PC-3 (cell line): ENCODE measurements at regions not wholly inside any gene's neighbourhood (a gene's known extent, or its start where the extent isn't known, plus 50 kb on each side); places are given as distances from the start of the nearest gene placed in this dataset.
"Not testable (repeated sequence)": the region's sequence is repeated elsewhere in the genome, so short reads cannot be mapped to it uniquely, and the experiment has no call there.

Experiments used
- ATAC-seq: fragments of 200-7000 bp; cut with Tn5 transposase; 2 replicates; pipeline ENCODE4 v1.9.1; 2020; ENCODE audit warnings: mild to moderate bottlenecking, moderate library complexity
- BruUV-seq: library from RNA; stranded (reverse); fragments of 400-500 nt; replicated peaks from 2 replicates; lab custom pipeline; 2021; lab: Mats Ljungman, UMichigan
- CTCF ChIA-PET: fragments of 300-600 bp; sonication (Branson Sonifier 250); formaldehyde crosslinking; loops from one replicate; lab custom pipeline; 2022; ENCODE audit warnings: antibody characterized with exemption; lab: Charles Lee
- POLR2A ChIA-PET: fragments of 300-600 bp; sonication (Branson Sonifier 250); formaldehyde crosslinking; loops from one replicate; lab custom pipeline; 2022; ENCODE audit warnings: antibody characterized with exemption; ENCODE audit not compliant: unreplicated experiment; lab: Charles Lee
- DNase-seq: peaks from one replicate; pipeline ENCODE4 v3.0.0-alpha.2; 2015
- H2AFZ ChIP-seq: fragments of 300-600 bp; sonication (generic); 2 replicates; pipeline ENCODE4 v1.6.0; 2016; ENCODE audit warnings: antibody characterized with exemption, low read length
- H3F3A ChIP-seq: fragments of 300-600 bp; sonication (generic); one replicate; pipeline ENCODE4 v1.6.0; 2017; ENCODE audit warnings: antibody characterized with exemption, low read length, control low read depth, mild to moderate bottlenecking; ENCODE audit not compliant: unreplicated experiment
- H3K27ac ChIP-seq: fragments of 300-600 bp; sonication (generic); 2 replicates; pipeline ENCODE4 v1.5.1; 2016; ENCODE audit warnings: mild to moderate bottlenecking, low read length
- H3K27me3 ChIP-seq: fragments of 300-600 bp; sonication (generic); 2 replicates; pipeline ENCODE4 v1.6.1; 2016; ENCODE audit warnings: low read length, mixed read lengths
- H3K36me3 ChIP-seq: fragments of 300-600 bp; sonication (generic); 2 replicates; pipeline ENCODE4 v1.6.1; 2016; ENCODE audit warnings: low read depth, mixed run types, low read length, mixed read lengths
- H3K4me1 ChIP-seq: fragments of 300-600 bp; sonication (generic); 2 replicates; pipeline ENCODE4 v1.5.1; 2016; ENCODE audit warnings: low read length; ENCODE audit not compliant: insufficient read depth
- H3K4me2 ChIP-seq: fragments of 300-600 bp; sonication (generic); 2 replicates; pipeline ENCODE4 v1.6.0; 2016; ENCODE audit warnings: low read length
- H3K4me3 ChIP-seq: fragments of 300-600 bp; sonication (generic); 2 replicates; pipeline ENCODE4 v1.5.1; 2016; ENCODE audit warnings: mild to moderate bottlenecking, low read length, mixed read lengths
- H3K79me2 ChIP-seq: fragments of 300-600 bp; sonication (generic); 2 replicates; pipeline ENCODE4 v1.6.1; 2017; ENCODE audit warnings: low read length, mixed read lengths
- H3K9ac ChIP-seq: fragments of 300-600 bp; sonication (generic); 2 replicates; pipeline ENCODE4 v1.6.0; 2016; ENCODE audit warnings: mild to moderate bottlenecking, low read length
- H3K9me2 ChIP-seq: fragments of 300-600 bp; sonication (generic); replicated peaks from 2 replicates; pipeline ENCODE4 v1.6.1; 2016; ENCODE audit warnings: mixed run types, low read length, mixed read lengths
- H3K9me3 ChIP-seq: fragments of 300-600 bp; sonication (generic); 2 replicates; pipeline ENCODE4 v1.6.1; 2016; ENCODE audit warnings: low read length, mixed read lengths
- H4K20me1 ChIP-seq: fragments of 300-600 bp; sonication (generic); 2 replicates; pipeline ENCODE4 v1.6.1; 2016; ENCODE audit warnings: low read length, mixed read lengths
- EZH2 ChIP-seq: fragments of 300-600 bp; sonication (generic); IDR thresholded peaks from one replicate; pipeline ENCODE4 v1.6.1; 2017; ENCODE audit warnings: antibody characterized with exemption, mild to moderate bottlenecking, low read length; ENCODE audit not compliant: unreplicated experiment
- EZH2phosphoT487 ChIP-seq: fragments of 300-600 bp; sonication (generic); IDR thresholded peaks from 2 replicates; pipeline ENCODE4 v1.6.1; 2018; ENCODE audit warnings: mild to moderate bottlenecking, antibody characterized with exemption, low read length, borderline replicate concordance
- intact Hi-C: fragments of 100-400 bp; cut with micrococcal nuclease; formaldehyde crosslinking; loops from 2 replicates; pipeline ENCODE4 v1.9.0; 2023
- TF ChIP-seq, protein P1 (sequence below): fragments of 300-600 bp; sonication (generic); conservative IDR thresholded peaks from 2 replicates; pipeline ENCODE4 v1.5.1; 2017; ENCODE audit warnings: antibody characterized with exemption, low read depth, mild to moderate bottlenecking, low read length

DNA sequence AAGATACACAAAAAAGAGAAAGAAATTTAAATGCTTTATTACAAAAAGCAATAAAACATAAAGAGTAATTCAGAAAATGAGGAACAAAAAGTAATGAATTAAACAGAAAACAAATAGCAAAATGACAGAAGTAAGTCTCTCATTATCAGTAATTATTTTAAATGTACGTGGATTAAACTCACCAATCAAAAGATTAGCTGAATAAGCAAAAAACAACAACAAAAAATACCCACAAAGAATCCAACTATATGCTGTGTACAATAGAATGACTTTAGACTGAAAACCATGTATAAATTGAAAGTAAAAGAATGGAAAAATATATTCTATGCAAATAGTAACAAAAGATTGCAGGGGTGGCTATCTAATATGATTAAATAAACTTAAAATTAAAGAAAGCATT is 1006.8 kb downstream of the SLC16A7 start:
- no peak overlapping the region for H2AFZ ChIP-seq
- DNase-seq: no peak
- CTCF ChIA-PET: no interaction called here

DNA sequence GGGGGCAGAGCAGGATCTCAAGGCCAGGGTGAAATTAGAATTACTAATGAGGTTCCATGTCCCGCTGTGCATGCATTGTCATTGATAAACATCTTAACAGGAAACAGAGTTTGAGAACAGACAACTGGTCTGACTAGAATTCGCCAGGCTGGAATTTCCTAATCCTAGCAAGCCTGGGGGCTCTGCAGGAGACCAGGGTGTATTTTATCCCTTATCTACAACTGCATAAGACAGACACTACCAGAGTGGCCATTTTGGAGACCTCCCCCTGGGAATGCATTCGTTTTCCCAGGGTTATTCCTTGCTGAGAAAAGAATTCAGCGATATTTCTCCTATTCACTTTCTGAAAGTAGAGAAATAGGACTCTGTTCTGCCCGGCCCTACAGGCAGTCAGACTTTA is 1007.6 kb downstream of the SLC16A7 start:
- H4K20me1 ChIP-seq, H3K4me3 ChIP-seq, H3K9me2 ChIP-seq, H3K79me2 ChIP-seq, intact Hi-C loops, DNase-seq, H3K4me1 ChIP-seq, H3K9me3 ChIP-seq, H3K27ac ChIP-seq, CTCF ChIA-PET, H3K9ac ChIP-seq, POLR2A ChIA-PET, H3K27me3 ChIP-seq, H3F3A ChIP-seq, H2AFZ ChIP-seq, H3K4me2 ChIP-seq, H3K36me3 ChIP-seq, ATAC-seq, BruUV-seq: not testable (repeated sequence)

More for the DNA sequence above, 1006.8 kb downstream of the SLC16A7 start:
- intact Hi-C loops: no loop called here
- Histone ChIP-seq H3K79me2 (no peaks in the 10 kb centered on the region), H3K36me3 (no peaks in the 10 kb centered on the region), H3K4me1 (no peaks in the 10 kb centered on the region), H3K9ac (no peak overlapping the region), H3F3A (no peaks in the 10 kb centered on the region), H3K4me3 (no peak overlapping the region), H3K27ac (no peak overlapping the region), H4K20me1 (no peaks in the 10 kb centered on the region), H3K4me2 (no peak overlapping the region), H3K9me2 (no peaks in the 10 kb centered on the region), H3K27me3 (no peaks in the 10 kb centered on the region), H3K9me3 (no peaks in the 10 kb centered on the region)
- POLR2A ChIA-PET: no interaction called here
- TF ChIP-seq EZH2 (no peak), EZH2phosphoT487 (no peak)
- TF ChIP-seq, protein P1, sequence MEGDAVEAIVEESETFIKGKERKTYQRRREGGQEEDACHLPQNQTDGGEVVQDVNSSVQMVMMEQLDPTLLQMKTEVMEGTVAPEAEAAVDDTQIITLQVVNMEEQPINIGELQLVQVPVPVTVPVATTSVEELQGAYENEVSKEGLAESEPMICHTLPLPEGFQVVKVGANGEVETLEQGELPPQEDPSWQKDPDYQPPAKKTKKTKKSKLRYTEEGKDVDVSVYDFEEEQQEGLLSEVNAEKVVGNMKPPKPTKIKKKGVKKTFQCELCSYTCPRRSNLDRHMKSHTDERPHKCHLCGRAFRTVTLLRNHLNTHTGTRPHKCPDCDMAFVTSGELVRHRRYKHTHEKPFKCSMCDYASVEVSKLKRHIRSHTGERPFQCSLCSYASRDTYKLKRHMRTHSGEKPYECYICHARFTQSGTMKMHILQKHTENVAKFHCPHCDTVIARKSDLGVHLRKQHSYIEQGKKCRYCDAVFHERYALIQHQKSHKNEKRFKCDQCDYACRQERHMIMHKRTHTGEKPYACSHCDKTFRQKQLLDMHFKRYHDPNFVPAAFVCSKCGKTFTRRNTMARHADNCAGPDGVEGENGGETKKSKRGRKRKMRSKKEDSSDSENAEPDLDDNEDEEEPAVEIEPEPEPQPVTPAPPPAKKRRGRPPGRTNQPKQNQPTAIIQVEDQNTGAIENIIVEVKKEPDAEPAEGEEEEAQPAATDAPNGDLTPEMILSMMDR: no peak
- BruUV-seq: no TSS peak
- ATAC-seq: no peak

DNA sequence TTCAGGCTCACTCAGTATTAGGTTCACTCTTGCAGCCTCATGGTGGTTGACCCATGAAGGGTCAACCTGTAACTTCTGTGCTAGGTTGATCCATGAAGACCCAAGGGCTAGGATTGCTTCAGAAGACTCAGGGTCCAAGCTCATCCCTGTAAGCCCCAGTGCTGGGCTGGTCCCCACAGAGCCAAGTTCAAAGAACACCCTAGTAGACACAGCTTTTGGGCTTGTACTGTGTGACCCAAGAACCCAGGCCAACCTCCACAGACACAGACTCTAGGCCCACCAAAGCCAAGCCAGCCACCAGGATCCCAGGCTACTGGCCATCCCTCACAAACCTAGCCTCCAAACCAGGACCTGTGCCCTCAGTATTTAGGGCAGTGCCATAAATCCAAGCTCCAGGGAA is 1020.6 kb downstream of the SLC16A7 start:
- Histone ChIP-seq H3K27me3 (no peaks in the 10 kb centered on the region), H3K9me3 (0 out of 2 replicates have a peak, but pooled peaks cover 3% of the 10 kb centered on the region), H3K9me2 (no peaks in the 10 kb centered on the region), H3K79me2 (no peaks in the 10 kb centered on the region), H3K36me3 (no peaks in the 10 kb centered on the region), H4K20me1 (no peaks in the 10 kb centered on the region), H3K9ac (no peak overlapping the region), H3K27ac (no peak overlapping the region), H3K4me1 (no peaks in the 10 kb centered on the region), H3F3A (no peaks in the 10 kb centered on the region), H3K4me2 (no peak overlapping the region), H2AFZ (no peak overlapping the region), H3K4me3 (no peak overlapping the region)
- ATAC-seq: no peak
- intact Hi-C loops: no loop called here
- POLR2A ChIA-PET: no interaction called here
- CTCF ChIA-PET: no interaction called here
- TF ChIP-seq EZH2 (no peak), EZH2phosphoT487 (no peak)
- TF ChIP-seq, protein P1: no peak
- no peak for DNase-seq
- no TSS peak for BruUV-seq
